ENCODE measurements at regions not wholly inside any gene's neighbourhood (a gene's known extent, or its start where the extent isn't known, plus 50 kb on each side); places are given as distances from the start of the nearest gene placed in this dataset.

DNA sequence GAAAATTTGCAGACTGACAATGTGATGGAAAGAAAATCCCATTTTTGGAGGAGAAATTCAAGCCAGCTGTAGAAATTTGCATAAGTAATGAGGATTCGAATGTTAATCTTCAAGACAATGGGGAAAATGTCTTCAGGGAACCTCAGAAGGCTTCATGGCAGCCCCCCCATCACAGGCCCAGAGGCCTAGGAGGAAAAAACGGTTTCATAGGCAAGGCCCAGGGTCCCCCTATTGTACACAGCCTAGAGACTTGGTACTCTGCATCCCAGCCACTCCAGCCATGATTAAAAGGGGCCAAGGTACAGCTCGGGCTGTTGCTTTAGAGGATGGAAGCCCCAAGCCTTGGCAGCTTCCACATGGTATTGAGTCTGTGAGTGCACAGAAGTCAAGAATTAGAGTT lies 303.6 kb upstream of the PCDH7 start:
- no peak for TF ChIP-seq SIN3A (IDR thresholded peaks at IDR 0.05; ENCODE audit: low read depth)
- TF ChIP-seq ZFX (IDR thresholded peaks at IDR 0.05) = no peak
- no peak for TF ChIP-seq ZNF274 (IDR thresholded peaks at IDR 0.05; ENCODE audit: low read depth, low read length)
- TF ChIP-seq JUND (IDR thresholded peaks at IDR 0.05) = no peak
- TF ChIP-seq TCF7L2 (IDR thresholded peaks at IDR 0.05; ENCODE audit: borderline replicate concordance, extremely low read depth, insufficient read depth, insufficient read length) = no peak
- no peak for TF ChIP-seq CEBPB (IDR thresholded peaks at IDR 0.05; ENCODE audit: low read depth)
- TF ChIP-seq FOSL1 (IDR thresholded peaks at IDR 0.05; ENCODE audit: low read depth) = no peak
- TF ChIP-seq SP1 (IDR thresholded peaks at IDR 0.05; ENCODE audit: low read depth) = no peak
- DNase-seq (ENCODE audit: low read depth, low spot score) = no peak
- no peak overlapping the region for H2AFZ ChIP-seq (ENCODE audit: low read depth, low read length, poor library complexity, severe bottlenecking)
- H3K9me2 ChIP-seq (ENCODE audit: insufficient read depth) = no peaks in the 10 kb centered on the region
- H3K4me1 ChIP-seq (ENCODE audit: control insufficient read depth in 1 of 2, insufficient read depth in 2 of 2, low read length in 2 of 2) = no peaks in the 10 kb centered on the region
- BruUV-seq (replicated peaks) = no TSS peak
- no peak overlapping the region for H3K27ac ChIP-seq (ENCODE audit: low read depth, low read length)
- no peak overlapping the region for H3K4me3 ChIP-seq (replicated peaks in 1 of 2; ENCODE audit: low read depth in 1 of 2, low read length in 2 of 2)
- ATAC-seq = no peak
- H3K79me2 ChIP-seq (ENCODE audit: insufficient read depth, low read length) = no peaks in the 10 kb centered on the region
- RAD21 ChIA-PET (ENCODE audit: low non-redundant PET in 1 of 2, low total read pairs in 2 of 2, uncharacterized antibody in 2 of 2, unreplicated experiment in 2 of 2) = no interaction called here
- POLR2A ChIA-PET = no interaction called here
- no peaks in the 10 kb centered on the region for H3K36me3 ChIP-seq (ENCODE audit: control insufficient read depth in 1 of 2, insufficient read depth in 2 of 2, low read length in 2 of 2)
- H3K4me2 ChIP-seq (ENCODE audit: low read length) = no peak overlapping the region
- no peak overlapping the region for H3K9ac ChIP-seq (ENCODE audit: low read length)
- no peaks in the 10 kb centered on the region for H4K20me1 ChIP-seq (ENCODE audit: insufficient read depth)
- CTCF ChIA-PET = no interaction called here
- H3K27me3 ChIP-seq (ENCODE audit: insufficient read depth, low read length) = no peaks in the 10 kb centered on the region
- peaks cover 16 to 23% of the 10 kb centered on the region in 2 experiments; a peak in 3 of 4 replicates for H3K9me3 ChIP-seq (ENCODE audit: control insufficient read depth in 1 of 2, insufficient read depth in 1 of 2, low read depth in 1 of 2, low read length in 2 of 2)
- intact Hi-C loops (cut with micrococcal nuclease) = no loop called here

DNA sequence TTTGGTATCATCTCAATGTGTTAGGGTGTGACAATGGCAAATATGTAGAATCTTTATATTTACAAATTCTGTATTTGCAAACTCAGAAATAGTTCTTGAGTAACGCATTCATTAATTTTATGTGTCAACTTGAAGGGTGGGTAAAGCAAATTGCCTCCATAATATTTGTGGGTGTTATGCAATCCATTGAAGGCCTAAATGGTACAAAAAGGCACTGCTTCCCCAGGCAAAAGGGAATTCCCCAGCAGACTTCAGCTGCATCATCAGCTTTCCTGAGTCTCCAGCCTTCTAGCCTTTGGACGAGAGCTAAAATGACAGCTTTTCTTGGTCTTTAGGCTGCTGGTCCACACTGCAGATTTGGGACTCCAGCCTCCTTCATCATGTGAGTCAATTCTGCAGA lies 292.2 kb upstream of the PCDH7 start:
- Histone ChIP-seq H3K79me2 (ENCODE audit: insufficient read depth, low read length) (no peaks in the 10 kb centered on the region), H3K9me3 (ENCODE audit: control insufficient read depth in 1 of 2, insufficient read depth in 1 of 2, low read depth in 1 of 2, low read length in 2 of 2) (peaks cover 0 to 3% of the 10 kb centered on the region in 2 experiments; a peak in 2 of 4 replicates), H3K36me3 (ENCODE audit: control insufficient read depth in 1 of 2, insufficient read depth in 2 of 2, low read length in 2 of 2) (no peaks in the 10 kb centered on the region), H3K4me2 (ENCODE audit: low read length) (no peak overlapping the region), H3K4me1 (ENCODE audit: control insufficient read depth in 1 of 2, insufficient read depth in 2 of 2, low read length in 2 of 2) (peaks cover 0 to 11% of the 10 kb centered on the region in 2 experiments; a peak in 2 of 4 replicates), H4K20me1 (ENCODE audit: insufficient read depth) (no peaks in the 10 kb centered on the region), H2AFZ (ENCODE audit: low read depth, low read length, poor library complexity, severe bottlenecking) (no peak overlapping the region), H3K27ac (ENCODE audit: low read depth, low read length) (no peak overlapping the region), H3K4me3 (replicated peaks in 1 of 2; ENCODE audit: low read depth in 1 of 2, low read length in 2 of 2) (no peak overlapping the region), H3K9ac (ENCODE audit: low read length) (no peak overlapping the region), H3K27me3 (ENCODE audit: insufficient read depth, low read length) (no peaks in the 10 kb centered on the region), H3K9me2 (ENCODE audit: insufficient read depth) (no peaks in the 10 kb centered on the region)
- no peak for DNase-seq (ENCODE audit: low read depth, low spot score)
- CTCF ChIA-PET = no interaction called here
- POLR2A ChIA-PET = no interaction called here
- no TSS peak for BruUV-seq (replicated peaks)
- ATAC-seq = no peak
- intact Hi-C loops (cut with micrococcal nuclease) = no loop called here
- RAD21 ChIA-PET (ENCODE audit: low non-redundant PET in 1 of 2, low total read pairs in 2 of 2, uncharacterized antibody in 2 of 2, unreplicated experiment in 2 of 2) = no interaction called here
- no peak for TF ChIP-seq ELF1 (IDR thresholded peaks at IDR 0.05; ENCODE audit: borderline replicate concordance, low read depth)
- TF ChIP-seq, protein P1, sequence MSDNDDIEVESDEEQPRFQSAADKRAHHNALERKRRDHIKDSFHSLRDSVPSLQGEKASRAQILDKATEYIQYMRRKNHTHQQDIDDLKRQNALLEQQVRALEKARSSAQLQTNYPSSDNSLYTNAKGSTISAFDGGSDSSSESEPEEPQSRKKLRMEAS (IDR thresholded peaks at IDR 0.05) = no peak
- TF ChIP-seq, protein P2, sequence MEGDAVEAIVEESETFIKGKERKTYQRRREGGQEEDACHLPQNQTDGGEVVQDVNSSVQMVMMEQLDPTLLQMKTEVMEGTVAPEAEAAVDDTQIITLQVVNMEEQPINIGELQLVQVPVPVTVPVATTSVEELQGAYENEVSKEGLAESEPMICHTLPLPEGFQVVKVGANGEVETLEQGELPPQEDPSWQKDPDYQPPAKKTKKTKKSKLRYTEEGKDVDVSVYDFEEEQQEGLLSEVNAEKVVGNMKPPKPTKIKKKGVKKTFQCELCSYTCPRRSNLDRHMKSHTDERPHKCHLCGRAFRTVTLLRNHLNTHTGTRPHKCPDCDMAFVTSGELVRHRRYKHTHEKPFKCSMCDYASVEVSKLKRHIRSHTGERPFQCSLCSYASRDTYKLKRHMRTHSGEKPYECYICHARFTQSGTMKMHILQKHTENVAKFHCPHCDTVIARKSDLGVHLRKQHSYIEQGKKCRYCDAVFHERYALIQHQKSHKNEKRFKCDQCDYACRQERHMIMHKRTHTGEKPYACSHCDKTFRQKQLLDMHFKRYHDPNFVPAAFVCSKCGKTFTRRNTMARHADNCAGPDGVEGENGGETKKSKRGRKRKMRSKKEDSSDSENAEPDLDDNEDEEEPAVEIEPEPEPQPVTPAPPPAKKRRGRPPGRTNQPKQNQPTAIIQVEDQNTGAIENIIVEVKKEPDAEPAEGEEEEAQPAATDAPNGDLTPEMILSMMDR (IDR thresholded peaks at IDR 0.05 in 2 of 3, conservative IDR thresholded peaks at IDR 0.05 in 1 of 3; ENCODE audit: borderline replicate concordance in 1 of 3, insufficient read depth in 1 of 3, low read depth in 2 of 3, low read length in 2 of 3) = no peak
- TF ChIP-seq ZFX (IDR thresholded peaks at IDR 0.05) = no peak
- TF ChIP-seq ZNF274 (IDR thresholded peaks at IDR 0.05; ENCODE audit: low read depth, low read length) = no peak
- no peak for TF ChIP-seq EZH2 (IDR thresholded peaks at IDR 0.05)
- TF ChIP-seq JUND (IDR thresholded peaks at IDR 0.05) = no peak
- TF ChIP-seq CBX3 (IDR thresholded peaks at IDR 0.05; ENCODE audit: low read depth) = no peak
- TF ChIP-seq SIN3A (IDR thresholded peaks at IDR 0.05; ENCODE audit: low read depth) = no peak
- no peak for TF ChIP-seq SP1 (IDR thresholded peaks at IDR 0.05; ENCODE audit: low read depth)
- TF ChIP-seq, protein P3, sequence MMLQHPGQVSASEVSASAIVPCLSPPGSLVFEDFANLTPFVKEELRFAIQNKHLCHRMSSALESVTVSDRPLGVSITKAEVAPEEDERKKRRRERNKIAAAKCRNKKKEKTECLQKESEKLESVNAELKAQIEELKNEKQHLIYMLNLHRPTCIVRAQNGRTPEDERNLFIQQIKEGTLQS (IDR thresholded peaks at IDR 0.05) = no peak
- TF ChIP-seq POLR2AphosphoS5 (IDR thresholded peaks at IDR 0.05; ENCODE audit: low read depth, low read length) = no peak
- no peak for TF ChIP-seq YY1 (IDR thresholded peaks at IDR 0.05; ENCODE audit: extremely low read depth, insufficient replicate concordance, low read depth, low read length)
- no peak for TF ChIP-seq TCF7L2 (IDR thresholded peaks at IDR 0.05; ENCODE audit: borderline replicate concordance, extremely low read depth, insufficient read depth, insufficient read length)
- TF ChIP-seq EZH2phosphoT487 (IDR thresholded peaks at IDR 0.05; ENCODE audit: borderline replicate concordance) = no peak

All from HCT116 (cell line).